Cardiac septum (tissue), 1 donor: ENCODE measurements at regions not wholly inside any gene's neighbourhood (a gene's known extent, or its start where the extent isn't known, plus 50 kb on each side); places are given as distances from the start of the nearest gene placed in this dataset.

Source experiments
- DNase-seq: peaks from one replicate; pipeline ENCODE4 v3.0.0-alpha.2; 2020; ENCODE audit warnings: low spot score
- intact Hi-C: fragments of 100-400 bp; cut with DNase I; formaldehyde crosslinking; loops from one replicate; pipeline ENCODE4 v1.14.0; 2022
- donor health status: DM: no; HTN: no; CAD: no.

GRCh38 chr6:121999456-122000065 lies 399.9 kb upstream of the HSF2 start:
- DNase-seq = no peak
- intact Hi-C loops = loop anchor here (10.0 kb wide), 1 partner anchor 145 kb away; no protein-coding TSS in a partner anchor

GRCh38 chr6:122005661-122006060 lies 393.8 kb upstream of the HSF2 start:
- no peak for DNase-seq
- intact Hi-C loops = loop anchor here (5.0 to 10.0 kb wide), 2 partner anchors 151 to 573 kb away; no protein-coding TSS in a partner anchor

GRCh38 chr6:122007339-122007738 lies 392.1 kb upstream of the HSF2 start:
- no peak for DNase-seq
- intact Hi-C loops = loop anchor here (5.0 to 10.0 kb wide), 2 partner anchors 153 to 575 kb away; no protein-coding TSS in a partner anchor

- DNase-seq = no peak
- intact Hi-C loops = loop anchor here (1.0 to 10.0 kb wide), 3 partner anchors 120 to 576 kb away; no protein-coding TSS in a partner anchor
Observed at GRCh38 chr6:122008101-122008999, 391.1 kb upstream of the HSF2 start.

GRCh38 chr6:122009000-122009350 lies 390.5 kb upstream of the HSF2 start:
- intact Hi-C loops = loop anchor here (1.0 to 10.0 kb wide), 3 partner anchors 119 to 577 kb away; no protein-coding TSS in a partner anchor

GRCh38 chr6:122012578-122012977 lies 386.9 kb upstream of the HSF2 start:
- DNase-seq = no peak
- intact Hi-C loops = no loop called here

More at GRCh38 chr6:122009000-122009350, 390.5 kb upstream of the HSF2 start:
- no peak for DNase-seq

GRCh38 chr6:122014961-122015360 lies 384.5 kb upstream of the HSF2 start:
- no peak for DNase-seq
- intact Hi-C loops = no loop called here

- no peak for DNase-seq
- intact Hi-C loops = no loop called here
Observed at GRCh38 chr6:122020588-122021264, 378.7 kb upstream of the HSF2 start.

GRCh38 chr6:122025104-122025503 lies 374.3 kb upstream of the HSF2 start:
- intact Hi-C loops = no loop called here
- DNase-seq = no peak

- intact Hi-C loops = no loop called here
- DNase-seq = no peak
Observed at GRCh38 chr6:122026582-122027369, 372.7 kb upstream of the HSF2 start.

- no peak for DNase-seq
- intact Hi-C loops = no loop called here
Observed at GRCh38 chr6:122028933-122029522, 370.4 kb upstream of the HSF2 start.

- intact Hi-C loops = loop anchor here (1.0 to 5.0 kb wide), 3 partner anchors 181 to 603 kb away; partner anchors contain the start of gene GJA1
- DNase-seq = no peak
Observed at GRCh38 chr6:122033564-122034181, 365.8 kb upstream of the HSF2 start.

- intact Hi-C loops = no loop called here
- no peak for DNase-seq
Observed at GRCh38 chr6:122035173-122035572, 364.3 kb upstream of the HSF2 start.

GRCh38 chr6:122040261-122040660 lies 359.2 kb upstream of the HSF2 start:
- DNase-seq = no peak
- intact Hi-C loops = loop anchor here (10.0 kb wide), 1 partner anchor 145 kb away; no protein-coding TSS in a partner anchor

- intact Hi-C loops = loop anchor here (10.0 kb wide), 1 partner anchor 142 kb away; no protein-coding TSS in a partner anchor
- DNase-seq = no peak
Observed at GRCh38 chr6:122042380-122042779, 357.1 kb upstream of the HSF2 start.

GRCh38 chr6:122042960-122043735 lies 356.3 kb upstream of the HSF2 start:
- intact Hi-C loops = loop anchor here (10.0 kb wide), 1 partner anchor 142 kb away; no protein-coding TSS in a partner anchor
- no peak for DNase-seq

- intact Hi-C loops = loop anchor here (10.0 kb wide), 1 partner anchor 136 kb away; no protein-coding TSS in a partner anchor
- DNase-seq = no peak
Observed at GRCh38 chr6:122048570-122048969, 350.9 kb upstream of the HSF2 start.
